PC-9 (cell line): ENCODE measurements at regions not wholly inside any gene's neighbourhood (a gene's known extent, or its start where the extent isn't known, plus 50 kb on each side); places are given as distances from the start of the nearest gene placed in this dataset.

Experiments used
- CTCF ChIP-seq: fragments of 200-600 bp; sonication (generic); conservative IDR thresholded peaks from 2 replicates; pipeline ENCODE4 v1.6.1; 2017; ENCODE audit warnings: mixed run types, antibody characterized with exemption, mild to moderate bottlenecking, moderate library complexity
- EZH2 ChIP-seq: fragments of 200-600 bp; sonication (generic); IDR thresholded peaks from 2 replicates; pipeline ENCODE4 v1.8.0; 2017; ENCODE audit warnings: antibody characterized with exemption, low read depth

DNA sequence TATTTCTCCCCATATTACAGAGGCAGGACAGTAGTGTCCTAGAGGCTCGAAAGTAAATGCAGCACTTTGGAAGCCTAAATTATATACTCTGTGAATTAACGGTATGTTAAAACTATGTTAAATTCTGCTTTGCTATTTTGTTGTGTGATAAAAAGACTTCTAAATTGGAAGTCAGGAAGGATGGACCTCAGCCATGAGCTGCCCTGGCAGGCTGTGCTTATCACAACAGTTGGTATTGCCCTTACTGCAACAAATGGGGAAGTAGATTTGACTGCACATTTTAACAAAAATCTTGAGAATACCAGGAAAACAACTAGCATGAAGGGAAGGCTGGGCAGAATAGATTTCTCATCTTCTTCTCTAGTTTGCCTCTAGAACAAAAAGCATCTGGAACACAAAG, 706.6 kb downstream of the SI start:
- TF ChIP-seq CTCF (no peak), EZH2 (no peak)
